Hepatocyte (in vitro differentiated cells): ENCODE measurements at regions not wholly inside any gene's neighbourhood (a gene's known extent, or its start where the extent isn't known, plus 50 kb on each side); places are given as distances from the start of the nearest gene placed in this dataset.

Experiments used
- CTCF ChIP-seq: fragments of 200-600 bp; sonication (generic); IDR thresholded peaks from 2 replicates; pipeline ENCODE4 v1.5.1; 2016; ENCODE audit warnings: antibody characterized with exemption, mild to moderate bottlenecking; ENCODE audit not compliant: poor library complexity
- EZH2 ChIP-seq: fragments of 200-600 bp; sonication (generic); IDR thresholded peaks from 2 replicates; pipeline ENCODE4 v1.6.1; 2016; ENCODE audit warnings: antibody characterized with exemption, mild to moderate bottlenecking, borderline replicate concordance

GRCh38 chr6:95325916-95326315, 251.4 kb upstream of the MANEA start:
- no peak for TF ChIP-seq CTCF
- no peak for TF ChIP-seq EZH2
